ENCODE measurements at regions not wholly inside any gene's neighbourhood (a gene's known extent, or its start where the extent isn't known, plus 50 kb on each side); places are given as distances from the start of the nearest gene placed in this dataset.

- DNase-seq (ENCODE audit: low spot score): no peak
Measured at GRCh38 chr5:81914696-81915095, 57.1 kb upstream of the ATG10 start.

GRCh38 chr5:81912933-81913332 lies 58.9 kb upstream of the ATG10 start:
- DNase-seq (ENCODE audit: low spot score): no peak

GRCh38 chr5:81909677-81910076 lies 62.1 kb upstream of the ATG10 start:
- DNase-seq (ENCODE audit: low spot score): no peak

GRCh38 chr5:81908771-81909170 lies 63.1 kb upstream of the ATG10 start:
- DNase-seq (ENCODE audit: low spot score): no peak

GRCh38 chr5:81908044-81908443 lies 63.8 kb upstream of the ATG10 start:
- DNase-seq (ENCODE audit: low spot score): no peak

GRCh38 chr5:81907012-81907635 lies 64.7 kb upstream of the ATG10 start:
- no peak for DNase-seq (ENCODE audit: low spot score)

- DNase-seq (ENCODE audit: low spot score): no peak
Measured at GRCh38 chr5:81906086-81906485, 65.7 kb upstream of the ATG10 start.

GRCh38 chr5:81904861-81905260 lies 67.0 kb upstream of the ATG10 start:
- DNase-seq (ENCODE audit: low spot score): no peak

GRCh38 chr5:81904166-81904565 lies 67.7 kb upstream of the ATG10 start:
- DNase-seq (ENCODE audit: low spot score): no peak

GRCh38 chr5:81901586-81901985 lies 70.2 kb upstream of the ATG10 start:
- no peak for DNase-seq (ENCODE audit: low spot score)

GRCh38 chr5:81899123-81899522 lies 72.7 kb upstream of the ATG10 start:
- no peak for DNase-seq (ENCODE audit: low spot score)

- DNase-seq (ENCODE audit: low spot score): no peak
Measured at GRCh38 chr5:81898403-81898802, 73.4 kb upstream of the ATG10 start.

- DNase-seq (ENCODE audit: low spot score): no peak
Measured at GRCh38 chr5:81896764-81897163, 75.1 kb upstream of the ATG10 start.

- no peak for DNase-seq (ENCODE audit: low spot score)
Measured at GRCh38 chr5:81895307-81895706, 76.5 kb upstream of the ATG10 start.

- DNase-seq (ENCODE audit: low spot score): no peak
Measured at GRCh38 chr5:81893961-81894360, 77.9 kb upstream of the ATG10 start.

- DNase-seq (ENCODE audit: low spot score): no peak
Measured at GRCh38 chr5:81884871-81885270, 87.0 kb upstream of the ATG10 start.

- DNase-seq (ENCODE audit: low spot score): no peak
Measured at GRCh38 chr5:81883371-81883770, 88.5 kb upstream of the ATG10 start.

- DNase-seq (ENCODE audit: low spot score): no peak
Measured at GRCh38 chr5:81881595-81881994, 90.2 kb upstream of the ATG10 start.

- DNase-seq (ENCODE audit: low spot score): no peak
Measured at GRCh38 chr5:81879936-81880335, 91.9 kb upstream of the ATG10 start.

GRCh38 chr5:81878333-81878732 lies 93.5 kb upstream of the ATG10 start:
- DNase-seq (ENCODE audit: low spot score): no peak

GRCh38 chr5:81866994-81867393 lies 104.8 kb upstream of the ATG10 start:
- no peak for DNase-seq (ENCODE audit: low spot score)

- DNase-seq (ENCODE audit: low spot score): no peak
Measured at GRCh38 chr5:81860778-81861177, 109.9 kb upstream of the SSBP2 start.

GRCh38 chr5:81859624-81860023 lies 108.7 kb upstream of the SSBP2 start:
- no peak for DNase-seq (ENCODE audit: low spot score)
